DND-41 (cell line): ENCODE measurements at regions not wholly inside any gene's neighbourhood (a gene's known extent, or its start where the extent isn't known, plus 50 kb on each side); places are given as distances from the start of the nearest gene placed in this dataset.

ENCODE experiments used
- ATAC-seq: fragments of 200-7000 bp; cut with Tn5 transposase; 3 replicates; pipeline ENCODE4 v1.9.1; 2021; ENCODE audit warnings: low read depth; ENCODE audit not compliant: insufficient read depth
- DNase-seq: peaks from one replicate; pipeline ENCODE4 v3.0.0-alpha.2; 2020
- H2AFZ ChIP-seq: 2 replicates; pipeline ENCODE4 v1.6.0; 2012; ENCODE audit warnings: low read depth, low read length
- H3K27ac ChIP-seq: 2 replicates; pipeline ENCODE4 v1.5.1; 2012; ENCODE audit warnings: low read length, inconsistent platforms
- H3K27me3 ChIP-seq: fragments of 200-600 bp; sonication (generic); 2 replicates; pipeline ENCODE4 v1.6.0; 2012; ENCODE audit warnings: low read length, mild to moderate bottlenecking, inconsistent platforms; ENCODE audit not compliant: insufficient read depth, poor library complexity
- H3K36me3 ChIP-seq: 2 replicates; pipeline ENCODE4 v1.5.1; 2012; ENCODE audit warnings: low read length, inconsistent platforms; ENCODE audit not compliant: insufficient read depth
- H3K4me1 ChIP-seq: 2 replicates; pipeline ENCODE4 v1.5.1; 2012; ENCODE audit warnings: mild to moderate bottlenecking, low read length; ENCODE audit not compliant: insufficient read depth
- H3K4me2 ChIP-seq: 2 replicates; pipeline ENCODE4 v1.6.0; 2012; ENCODE audit warnings: mild to moderate bottlenecking, moderate library complexity, low read length, inconsistent platforms; ENCODE audit not compliant: insufficient read depth
- H3K4me3 ChIP-seq, 2 experiments: fragments of 200-600 bp in 1 of 2; shearing (Covaris generic) in 1 of 2; 2 replicates each; pipeline ENCODE4 v1.5.1; 2012 to 2016; ENCODE audit warnings: inconsistent platforms in 2 of 2, low read length in 2 of 2, mild to moderate bottlenecking in 2 of 2, low read depth in 1 of 2, moderate library complexity in 1 of 2
- H3K79me2 ChIP-seq: 2 replicates; pipeline ENCODE4 v1.6.0; 2012; ENCODE audit warnings: low read length, inconsistent platforms; ENCODE audit not compliant: insufficient read depth
- H3K9ac ChIP-seq: 2 replicates; pipeline ENCODE4 v1.6.0; 2012; ENCODE audit warnings: low read depth, mild to moderate bottlenecking, inconsistent platforms, low read length, moderate library complexity
- H3K9me3 ChIP-seq: 2 replicates; pipeline ENCODE4 v1.5.1; 2012; ENCODE audit warnings: low read length, moderate library complexity, mild to moderate bottlenecking, inconsistent platforms; ENCODE audit not compliant: insufficient read depth, severe bottlenecking
- H4K20me1 ChIP-seq: 2 replicates; pipeline ENCODE4 v1.6.0; 2012; ENCODE audit warnings: low read length; ENCODE audit not compliant: insufficient read depth
- EZH2 ChIP-seq: IDR thresholded peaks from 3 replicates; pipeline ENCODE4 v1.6.1; 2012; ENCODE audit warnings: borderline replicate concordance, low read depth, mild to moderate bottlenecking, moderate library complexity, low read length, inconsistent platforms; ENCODE audit not compliant: severe bottlenecking
- TF ChIP-seq, protein P1 (sequence below): IDR thresholded peaks from 2 replicates; pipeline ENCODE4 v1.5.1; 2012; ENCODE audit warnings: borderline replicate concordance, low read length, moderate library complexity, mild to moderate bottlenecking; ENCODE audit not compliant: poor library complexity, severe bottlenecking; ENCODE audit errors: extremely low read depth

DNA sequence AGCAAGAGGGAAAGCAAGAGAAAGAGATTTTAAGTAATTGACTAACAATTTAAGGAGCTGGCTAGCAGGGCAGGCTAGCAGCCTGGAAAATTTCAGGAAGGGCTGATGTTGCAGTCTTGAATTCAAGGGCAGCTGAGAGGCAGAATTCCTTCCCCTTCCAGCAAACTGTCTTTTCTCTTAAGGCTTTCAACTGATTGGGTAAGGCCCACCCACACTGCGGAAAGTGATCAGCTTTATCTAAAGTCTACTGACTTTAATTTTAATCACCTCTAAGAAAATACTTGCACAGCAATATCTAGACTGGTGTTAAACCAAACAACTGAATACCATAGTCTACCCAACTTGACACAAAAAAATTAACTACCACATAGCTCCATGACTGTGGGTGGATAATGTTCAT lies 303.9 kb downstream of the FZD1 start:
- Histone ChIP-seq H3K4me3 (no peak overlapping the region), H2AFZ (no peak overlapping the region), H3K79me2 (no peaks in the 10 kb centered on the region), H3K9ac (no peak overlapping the region), H3K27me3 (no peaks in the 10 kb centered on the region), H4K20me1 (no peaks in the 10 kb centered on the region), H3K4me1 (no peaks in the 10 kb centered on the region), H3K4me2 (no peak overlapping the region), H3K27ac (no peak overlapping the region), H3K9me3 (no peaks in the 10 kb centered on the region), H3K36me3 (no peaks in the 10 kb centered on the region)
- DNase-seq (no peak), ATAC-seq (no peak)
- TF ChIP-seq, protein P1, sequence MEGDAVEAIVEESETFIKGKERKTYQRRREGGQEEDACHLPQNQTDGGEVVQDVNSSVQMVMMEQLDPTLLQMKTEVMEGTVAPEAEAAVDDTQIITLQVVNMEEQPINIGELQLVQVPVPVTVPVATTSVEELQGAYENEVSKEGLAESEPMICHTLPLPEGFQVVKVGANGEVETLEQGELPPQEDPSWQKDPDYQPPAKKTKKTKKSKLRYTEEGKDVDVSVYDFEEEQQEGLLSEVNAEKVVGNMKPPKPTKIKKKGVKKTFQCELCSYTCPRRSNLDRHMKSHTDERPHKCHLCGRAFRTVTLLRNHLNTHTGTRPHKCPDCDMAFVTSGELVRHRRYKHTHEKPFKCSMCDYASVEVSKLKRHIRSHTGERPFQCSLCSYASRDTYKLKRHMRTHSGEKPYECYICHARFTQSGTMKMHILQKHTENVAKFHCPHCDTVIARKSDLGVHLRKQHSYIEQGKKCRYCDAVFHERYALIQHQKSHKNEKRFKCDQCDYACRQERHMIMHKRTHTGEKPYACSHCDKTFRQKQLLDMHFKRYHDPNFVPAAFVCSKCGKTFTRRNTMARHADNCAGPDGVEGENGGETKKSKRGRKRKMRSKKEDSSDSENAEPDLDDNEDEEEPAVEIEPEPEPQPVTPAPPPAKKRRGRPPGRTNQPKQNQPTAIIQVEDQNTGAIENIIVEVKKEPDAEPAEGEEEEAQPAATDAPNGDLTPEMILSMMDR, result no peak
- TF ChIP-seq EZH2, result no peak

DNA sequence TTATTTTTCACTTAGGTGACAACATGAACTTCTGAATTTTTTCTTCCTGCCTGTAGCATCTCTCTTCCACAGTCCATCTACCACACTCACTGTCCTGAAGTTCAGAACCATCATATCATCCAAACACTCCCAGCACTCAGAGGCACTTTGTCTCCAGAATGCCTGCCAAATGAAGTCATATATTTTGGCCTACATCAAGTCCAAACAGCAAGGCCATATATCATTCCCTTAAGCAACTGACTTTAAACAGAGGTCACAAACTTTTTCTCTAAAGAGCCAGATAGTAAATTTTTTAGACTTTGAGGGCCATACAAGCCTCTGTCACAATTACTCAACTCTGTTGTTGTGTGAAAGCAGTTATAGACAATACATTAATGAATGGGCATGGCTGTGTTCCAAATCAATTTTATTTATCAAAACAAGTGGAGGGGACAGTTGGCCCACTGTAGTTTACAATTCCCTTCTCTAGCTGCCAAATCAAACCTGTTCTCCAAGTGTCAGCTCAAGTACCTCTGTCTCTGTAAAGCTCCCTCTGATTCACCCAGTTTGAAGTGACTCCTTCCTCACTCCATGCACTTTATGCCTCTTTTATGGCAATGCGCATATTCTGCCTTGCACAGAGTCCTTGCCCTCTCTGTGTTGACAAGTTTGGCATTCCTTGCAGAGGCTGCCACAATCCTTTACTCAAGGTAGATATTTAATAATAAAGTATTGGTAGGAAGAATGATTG lies 305.7 kb downstream of the FZD1 start:
- H3K27me3 ChIP-seq, result no peaks in the 10 kb centered on the region
- H3K9me3 ChIP-seq, result no peaks in the 10 kb centered on the region
- TF ChIP-seq EZH2, result no peak
- TF ChIP-seq, protein P1, result no peak
- H3K4me2 ChIP-seq, result no peak overlapping the region
- H4K20me1 ChIP-seq, result no peaks in the 10 kb centered on the region
- H3K4me3 ChIP-seq, result no peak overlapping the region
- ATAC-seq, result no peak
- no peaks in the 10 kb centered on the region for H3K79me2 ChIP-seq
- H3K9ac ChIP-seq, result no peak overlapping the region
- no peak overlapping the region for H3K27ac ChIP-seq
- no peaks in the 10 kb centered on the region for H3K36me3 ChIP-seq
- H2AFZ ChIP-seq, result no peak overlapping the region
- no peaks in the 10 kb centered on the region for H3K4me1 ChIP-seq
- DNase-seq, result no peak

DNA sequence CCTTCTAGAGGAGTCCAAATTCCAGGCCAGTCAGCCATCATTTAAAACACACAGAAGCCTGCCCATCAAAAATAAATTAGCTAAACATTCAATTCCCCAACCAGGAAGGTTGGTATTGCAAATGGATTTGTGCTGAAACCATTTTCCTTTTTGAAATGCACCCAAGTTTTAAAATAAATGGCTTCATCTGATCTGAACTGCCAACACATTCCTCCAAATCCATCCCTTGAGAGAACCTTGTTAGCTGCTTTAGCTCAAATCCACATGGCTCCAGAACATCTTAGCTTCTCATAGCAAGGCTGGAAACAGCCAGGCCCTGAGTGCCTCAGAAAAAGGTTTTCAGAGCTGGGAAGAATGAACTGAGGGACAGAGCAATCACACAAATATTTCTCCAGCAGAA lies 306.3 kb downstream of the FZD1 start:
- TF ChIP-seq, protein P1, result no peak
- TF ChIP-seq EZH2, result no peak
- Histone ChIP-seq H3K27me3 (no peaks in the 10 kb centered on the region), H3K79me2 (no peaks in the 10 kb centered on the region), H3K9ac (no peak overlapping the region), H4K20me1 (no peaks in the 10 kb centered on the region), H3K4me3 (no peak overlapping the region), H3K4me1 (no peaks in the 10 kb centered on the region), H3K36me3 (no peaks in the 10 kb centered on the region), H3K4me2 (no peak overlapping the region), H2AFZ (no peak overlapping the region), H3K27ac (no peak overlapping the region), H3K9me3 (no peaks in the 10 kb centered on the region)
- no peak for DNase-seq
- no peak for ATAC-seq
